ENCODE measurements at regions not wholly inside any gene's neighbourhood (a gene's known extent, or its start where the extent isn't known, plus 50 kb on each side); places are given as distances from the start of the nearest gene placed in this dataset.
"Not testable (repeated sequence)": the region's sequence is repeated elsewhere in the genome, so short reads cannot be mapped to it uniquely, and the experiment has no call there.

DNA sequence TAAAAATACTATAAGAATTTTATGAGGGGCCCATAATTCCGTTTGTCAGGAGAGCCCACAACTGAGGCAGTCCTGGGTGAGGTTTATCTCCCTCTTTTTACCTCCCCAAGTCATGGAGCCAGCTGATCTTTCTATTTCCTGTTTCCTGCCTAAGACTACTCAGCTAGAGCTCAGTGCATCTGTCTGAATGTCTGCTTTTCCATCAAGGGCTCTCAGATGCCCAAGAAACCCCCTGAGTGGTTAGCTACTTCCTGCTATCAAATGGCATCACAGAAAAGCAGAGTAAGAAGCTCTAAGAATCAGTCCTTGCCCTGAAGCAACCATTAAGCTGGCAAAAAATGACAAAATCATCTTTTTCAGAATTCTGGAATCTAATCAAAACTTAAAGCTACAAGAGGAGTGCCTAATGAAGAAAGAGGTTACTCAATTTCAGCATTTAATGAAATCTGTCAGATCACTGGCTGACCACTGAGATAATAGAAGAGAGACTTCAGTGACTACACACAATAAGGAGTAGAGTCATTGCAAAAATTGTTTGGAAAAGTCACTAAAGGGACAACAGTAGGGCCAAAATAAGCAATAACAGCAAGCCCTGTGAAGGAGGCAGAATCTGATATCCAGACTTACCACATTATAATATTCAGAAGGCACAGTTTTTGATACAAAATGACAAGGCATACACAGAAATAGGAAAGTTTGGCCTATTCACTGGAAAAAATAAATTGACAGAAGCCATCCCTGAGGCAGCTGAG is 150.1 kb downstream of the CYB561 start:
- DNase-seq, result no peak

DNA sequence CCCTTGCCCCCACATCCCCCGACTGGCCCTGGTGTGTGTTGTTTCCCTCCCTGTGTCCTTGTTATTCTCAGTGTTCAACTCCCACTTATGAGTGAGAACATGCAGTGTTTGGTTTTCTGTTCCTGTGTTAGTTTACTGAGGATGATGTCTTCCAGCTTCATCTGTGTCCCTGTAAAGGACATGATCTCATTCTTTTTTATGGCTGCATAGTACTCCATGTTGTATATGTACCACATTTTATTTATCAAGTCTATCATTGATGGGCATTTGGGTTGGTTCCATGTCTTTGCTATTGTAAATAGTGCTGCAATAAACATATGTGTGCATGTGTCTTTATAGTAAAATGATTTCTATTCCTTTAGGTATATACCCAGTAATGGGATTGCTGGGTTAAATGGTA is 147.2 kb downstream of the CYB561 start:
- not testable (repeated sequence) for DNase-seq

DNA sequence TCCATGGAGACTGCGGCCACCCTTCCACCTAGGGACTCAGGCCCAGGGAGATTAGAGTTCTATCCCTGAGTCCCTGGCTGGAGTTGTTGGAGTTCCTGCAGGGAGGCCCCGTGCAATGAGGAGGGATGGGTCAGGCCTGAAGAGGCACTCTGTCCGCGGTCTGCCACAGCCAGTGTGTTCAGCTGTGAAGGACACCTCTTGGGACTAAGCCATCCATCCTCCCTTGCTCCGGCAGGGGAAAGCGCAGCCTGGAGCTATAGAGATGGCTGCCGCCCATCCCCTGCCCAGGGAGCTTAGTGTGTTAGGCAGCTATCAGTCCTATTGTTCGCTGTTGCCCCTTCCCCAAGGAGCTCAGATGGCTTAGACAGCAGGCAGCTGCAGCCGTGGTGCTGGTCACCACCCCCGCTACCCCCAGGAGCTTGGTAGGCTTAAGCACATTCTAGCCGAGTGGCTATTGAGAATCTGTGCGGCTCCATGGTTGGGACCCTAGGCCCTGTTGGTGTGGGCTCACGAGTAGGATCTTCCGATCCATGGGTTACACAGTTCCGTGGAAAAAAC is 141.3 kb downstream of the CYB561 start:
- DNase-seq, result no peak

DNA sequence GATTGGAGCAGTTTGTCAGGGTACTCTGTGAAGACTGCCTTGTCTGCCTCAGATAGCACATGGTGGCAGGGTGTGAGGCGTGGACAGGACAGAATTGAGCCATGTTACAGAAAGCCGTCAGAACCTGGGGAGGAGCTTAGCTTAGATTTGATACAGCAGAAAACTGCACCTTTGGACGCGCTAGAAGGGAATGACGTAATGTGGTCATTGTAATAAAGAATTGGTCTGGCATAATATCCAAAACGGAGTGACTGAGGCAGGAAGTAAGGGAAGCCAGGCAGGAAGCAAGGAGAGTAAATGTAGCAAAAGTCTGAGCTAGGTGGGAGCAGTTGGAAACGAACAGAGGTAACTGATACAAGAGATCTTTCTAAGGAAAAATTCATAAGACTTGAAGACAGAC is 140.2 kb downstream of the CYB561 start:
- DNase-seq, result no peak

DNA sequence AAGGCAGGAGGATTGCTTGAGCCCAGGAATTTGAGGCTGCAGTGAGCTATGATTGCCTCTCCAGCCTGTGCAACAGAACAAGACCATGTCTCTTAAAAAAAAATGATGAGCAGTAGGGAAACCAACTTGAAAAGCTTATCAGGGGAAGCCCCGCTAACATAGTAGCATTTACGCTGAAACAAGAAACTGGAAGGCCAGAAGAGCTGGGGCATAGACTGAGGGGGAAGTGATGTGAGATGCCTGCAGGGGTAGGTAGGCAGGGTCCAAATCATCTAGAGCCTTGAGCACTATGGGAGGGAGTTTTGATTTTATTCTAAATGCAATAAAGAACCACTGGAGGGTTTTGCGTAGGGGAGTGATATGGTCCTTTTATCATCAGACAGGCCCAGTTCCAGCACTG is 139.3 kb downstream of the CYB561 start:
- DNase-seq, result no peak

DNA sequence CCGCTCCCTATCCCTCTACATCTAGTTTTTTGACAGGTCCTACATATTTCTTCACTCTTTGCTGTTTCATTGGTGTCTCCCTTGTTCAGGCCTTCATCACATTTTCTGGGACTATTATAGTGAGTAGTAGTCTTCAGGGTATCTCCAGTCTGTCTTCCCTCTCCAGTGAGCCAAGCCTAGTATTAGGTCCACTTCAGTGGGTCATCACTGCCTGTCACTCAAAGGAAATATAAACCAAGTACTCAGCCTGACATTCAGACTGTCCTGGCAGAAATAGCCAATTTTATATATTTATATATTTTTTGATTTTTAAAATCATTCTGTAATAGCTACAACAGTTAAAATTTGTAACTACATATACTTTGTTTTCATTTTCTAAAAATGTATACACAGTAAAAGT is 137.8 kb downstream of the CYB561 start:
- no peak for DNase-seq

DNA sequence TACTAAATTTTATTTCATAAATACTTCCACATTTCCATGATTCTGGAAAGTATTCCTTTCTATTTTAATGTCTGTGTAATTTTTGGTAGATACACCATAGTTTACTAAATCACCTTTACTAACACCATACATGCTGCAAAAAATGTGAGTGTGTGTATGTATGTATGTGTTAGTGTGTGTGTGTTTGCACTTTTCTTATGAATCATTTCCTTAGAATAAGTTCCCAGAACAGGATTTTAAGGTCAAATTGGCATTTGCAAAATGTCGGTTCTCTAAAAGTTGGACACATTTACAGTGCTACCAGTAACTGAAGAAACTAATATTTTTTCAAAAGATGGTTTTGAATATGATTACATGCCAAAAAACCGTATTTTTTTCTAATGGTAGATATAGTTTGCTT is 137.1 kb downstream of the CYB561 start:
- no peak for DNase-seq

DNA sequence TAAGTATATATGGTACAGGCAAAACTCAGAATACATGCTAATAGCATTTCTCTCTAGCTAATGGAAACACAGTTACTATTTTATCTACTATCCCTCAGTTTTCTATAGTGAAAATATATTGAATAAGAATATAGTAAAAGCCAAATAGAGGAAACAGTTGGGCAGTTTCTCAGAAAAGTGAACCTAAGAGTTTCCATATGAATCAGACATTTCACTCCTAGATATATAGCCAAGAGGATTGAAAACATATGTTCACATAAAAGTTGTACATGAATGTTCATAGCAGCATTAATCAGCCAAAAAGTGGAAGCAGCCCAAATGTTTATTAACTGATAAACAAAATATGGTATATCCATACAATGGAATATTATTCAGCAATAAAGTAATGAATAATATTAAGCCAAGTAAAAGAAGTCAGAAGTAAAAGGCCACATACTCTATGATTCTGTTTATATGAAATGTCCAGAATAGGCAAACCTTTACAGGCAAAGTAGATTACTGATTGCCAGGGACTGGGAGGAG is 134.6 kb downstream of the CYB561 start:
- DNase-seq, result no peak

DNA sequence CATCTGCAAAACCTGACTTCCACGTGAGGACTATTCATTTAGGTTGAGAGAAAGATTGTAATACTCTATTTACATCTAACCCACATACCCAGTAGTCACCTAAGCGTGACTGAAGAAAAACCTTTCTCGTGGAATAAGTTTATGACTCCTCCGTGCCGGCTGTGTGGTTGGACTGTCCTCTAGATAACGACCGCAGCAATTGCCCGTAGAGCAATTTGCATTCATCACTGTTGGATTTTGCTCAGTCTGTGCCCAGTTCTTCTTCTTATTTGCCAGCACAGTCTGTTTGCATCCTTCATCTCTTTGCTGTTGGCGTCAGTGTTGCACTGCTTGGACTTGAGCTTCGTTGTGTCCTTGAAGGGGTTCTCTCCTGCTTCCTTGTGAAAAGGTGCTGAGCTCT is 131.3 kb downstream of the CYB561 start:
- DNase-seq, result no peak

DNA sequence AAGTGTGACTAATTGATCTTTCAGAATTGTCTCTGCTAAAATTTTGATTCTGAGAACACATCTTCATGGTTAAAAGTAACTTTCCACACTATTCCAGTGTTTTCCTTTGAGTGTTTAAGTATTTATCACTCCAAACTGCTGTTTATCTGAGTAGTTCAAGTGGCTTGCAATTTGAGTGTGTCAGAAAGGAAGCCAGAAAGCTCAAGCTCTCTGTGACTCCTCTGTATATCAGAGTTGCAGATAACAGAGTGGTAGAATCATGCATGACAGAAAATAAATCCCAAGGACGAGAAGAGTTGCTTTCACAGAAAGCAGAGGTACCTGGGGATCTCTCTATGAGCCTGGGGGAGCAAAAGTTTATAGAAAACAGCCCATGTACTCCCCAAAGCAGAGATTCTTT is 130.0 kb downstream of the CYB561 start:
- no peak for DNase-seq

DNA sequence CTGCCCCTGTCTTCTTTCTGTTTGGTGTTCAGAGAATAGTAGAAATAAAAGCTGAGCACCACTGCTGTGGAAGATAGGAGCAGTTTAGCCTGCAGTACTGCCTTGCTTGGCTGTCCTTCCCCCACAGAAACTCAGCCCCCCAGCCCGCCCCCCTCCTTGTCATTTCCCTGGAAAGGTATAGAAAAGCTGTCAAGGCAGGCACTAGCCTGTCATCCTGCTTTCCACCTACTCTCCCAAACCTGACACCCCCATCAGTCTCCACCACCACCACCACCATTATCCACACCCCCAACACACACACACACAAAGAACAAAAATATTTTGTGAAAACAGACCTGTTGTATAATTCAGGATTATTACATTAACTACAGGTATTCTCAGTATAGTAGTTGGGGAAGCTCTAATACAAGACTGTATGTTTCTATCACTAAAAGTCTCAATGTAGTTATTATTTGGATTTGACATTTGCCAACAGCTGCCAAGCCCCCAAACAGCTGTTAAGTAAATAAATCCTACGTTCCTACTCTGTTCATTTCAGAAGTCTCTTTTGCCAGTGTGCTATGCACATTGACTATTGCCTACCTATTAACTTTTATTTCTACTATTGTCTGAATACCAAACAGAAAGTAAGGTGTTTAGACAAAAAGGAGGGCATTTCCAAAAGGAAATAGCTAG is 128.8 kb downstream of the CYB561 start:
- DNase-seq, result no peak

DNA sequence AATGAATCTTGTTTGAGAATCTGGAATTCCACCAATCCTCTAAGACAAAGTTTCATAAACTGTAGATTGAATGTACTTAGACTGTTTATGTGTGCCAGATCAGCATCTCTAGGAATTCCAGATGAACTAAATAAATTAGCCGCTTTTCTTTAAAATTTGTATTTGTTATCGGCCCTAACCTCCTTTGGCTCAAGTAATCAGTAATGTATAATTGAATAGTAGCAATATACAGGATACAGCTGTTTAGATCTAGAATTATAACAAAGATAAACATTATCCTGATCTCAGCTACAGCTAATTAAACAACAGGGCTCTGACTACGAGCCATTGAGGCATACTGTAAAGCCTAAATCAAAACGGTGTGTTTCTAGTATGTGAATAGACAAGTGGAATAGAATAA is 120.3 kb downstream of the CYB561 start:
- no peak for DNase-seq

DNA sequence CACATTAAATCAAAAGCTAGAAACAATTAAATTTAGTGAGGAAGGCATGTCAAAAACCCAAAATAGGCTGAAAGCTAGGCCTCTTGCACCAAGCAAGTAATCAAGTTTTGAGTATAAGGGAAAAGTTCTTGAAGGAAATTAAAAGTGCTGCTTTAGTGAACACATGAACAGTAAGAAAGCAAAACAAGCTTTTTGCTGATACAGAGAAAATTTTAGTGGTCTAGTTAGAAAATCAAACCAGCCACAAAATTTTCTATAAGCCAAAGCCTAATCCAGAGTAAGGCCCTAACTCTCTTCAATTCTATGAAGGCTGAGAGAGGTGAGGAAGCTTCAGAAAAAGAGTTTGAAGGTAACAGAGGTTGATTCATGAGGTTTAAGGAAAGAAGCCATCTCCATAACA is 116.2 kb downstream of the CYB561 start:
- no peak for DNase-seq

DNA sequence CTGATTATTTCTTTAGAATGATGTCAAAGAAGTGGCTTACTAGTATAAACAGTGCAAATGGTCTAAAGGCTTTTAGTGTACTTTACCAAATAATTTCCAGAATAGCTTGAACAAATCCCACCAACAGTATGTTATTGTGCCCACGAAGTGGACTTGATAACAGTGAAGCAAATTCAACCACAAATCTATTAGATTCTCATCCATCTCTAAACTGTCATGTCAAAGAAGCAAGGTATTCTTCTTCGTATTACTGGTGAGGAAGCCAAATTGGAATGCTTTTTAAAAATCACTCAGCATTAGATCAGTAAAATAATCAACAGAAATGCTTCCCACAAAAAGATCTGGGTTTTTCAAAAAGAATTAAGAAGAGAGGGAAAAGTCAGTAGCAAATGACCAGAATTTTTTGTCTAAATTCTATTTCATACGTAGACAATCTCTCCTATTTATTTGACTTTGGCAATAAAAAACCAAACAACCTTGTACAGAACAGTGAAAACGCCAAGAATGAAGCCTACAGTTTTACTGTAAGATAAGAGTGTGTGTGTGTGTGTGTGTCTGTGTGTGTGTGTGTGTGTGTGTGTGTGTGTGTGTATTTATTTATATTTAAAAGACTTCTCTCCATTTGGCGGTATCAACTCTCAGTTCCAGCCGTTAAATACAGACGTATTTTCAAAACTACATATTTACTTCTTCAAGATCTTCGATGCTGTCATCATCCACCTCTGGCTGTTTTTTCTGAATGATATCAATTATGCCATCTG is 114.6 kb downstream of the CYB561 start:
- DNase-seq, result no peak

DNA sequence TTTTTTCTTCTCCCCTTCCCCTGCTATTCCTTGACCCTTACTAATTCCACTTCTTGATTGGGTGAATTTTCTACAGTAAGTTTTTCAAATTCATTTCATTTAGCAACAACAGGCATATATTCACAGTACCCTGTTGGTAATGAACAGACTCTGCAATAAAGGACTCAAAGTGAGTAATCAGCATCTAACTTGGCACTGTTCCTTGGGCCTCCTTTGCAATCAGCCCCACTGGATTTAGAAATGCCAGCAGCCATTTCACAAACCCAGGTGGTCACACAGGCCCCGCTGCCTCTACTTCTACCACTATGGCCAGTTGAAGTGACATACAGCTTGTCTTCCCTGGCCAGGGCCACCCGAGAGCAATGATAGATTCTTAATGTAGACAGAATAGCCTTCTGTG is 113.8 kb downstream of the CYB561 start:
- no peak for DNase-seq

DNA sequence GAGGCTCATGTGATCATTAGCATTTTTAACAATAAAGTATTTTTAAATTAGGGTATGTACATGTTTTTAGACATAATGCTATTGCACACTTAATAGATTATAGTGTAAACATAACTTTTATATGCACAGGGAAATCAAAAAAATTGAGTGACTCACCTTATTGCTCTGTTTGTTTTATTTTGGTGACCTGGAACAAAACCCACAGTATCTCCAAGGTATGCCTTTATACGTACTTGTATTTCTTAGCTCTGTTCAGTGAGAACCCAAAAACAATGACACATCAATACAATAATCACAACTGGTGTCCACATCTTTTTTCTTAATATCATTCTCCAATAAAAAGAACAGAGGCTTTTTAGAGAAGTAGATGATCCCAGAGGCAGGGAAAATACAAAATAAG is 112.2 kb downstream of the CYB561 start:
- no peak for DNase-seq

DNA sequence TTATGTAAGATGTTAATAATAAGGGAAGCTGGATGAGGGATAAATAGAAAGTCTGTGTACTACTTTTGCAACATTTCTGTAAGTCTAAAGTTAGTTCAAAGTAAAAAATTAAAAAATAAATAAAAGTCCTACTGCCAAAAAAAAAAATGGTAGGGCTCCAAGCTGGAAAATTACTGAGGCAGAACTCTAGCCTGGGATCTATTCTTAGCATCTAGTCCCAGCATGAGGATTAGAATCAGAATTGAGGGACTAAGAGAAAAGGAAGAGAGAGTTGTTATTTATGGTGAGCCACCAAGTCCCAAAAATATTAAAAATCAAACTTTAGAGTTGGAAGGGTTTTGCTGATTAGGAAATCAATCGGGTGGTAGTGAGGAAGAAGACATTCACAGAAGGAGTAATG is 110.3 kb downstream of the CYB561 start:
- no peak for DNase-seq

DNA sequence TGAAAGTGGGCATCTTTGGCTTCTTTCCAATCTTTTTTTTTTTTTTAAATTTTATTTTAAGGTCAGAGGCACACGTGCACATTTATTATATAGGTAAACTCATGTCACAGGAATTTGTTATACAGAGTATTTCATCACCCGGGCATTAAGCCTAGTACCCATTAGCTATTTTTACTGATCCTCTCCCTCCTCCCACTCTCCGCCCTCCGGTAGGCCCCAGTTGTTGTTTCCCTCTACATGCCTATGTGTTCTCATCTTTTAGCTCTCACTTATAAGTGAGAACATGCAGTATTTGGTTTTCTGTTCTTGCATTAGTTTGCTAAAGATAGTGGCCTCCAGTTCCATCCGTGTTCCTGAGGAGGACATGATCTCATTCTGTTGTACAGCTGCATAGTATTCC is 108.5 kb downstream of the CYB561 start:
- no peak for DNase-seq

DNA sequence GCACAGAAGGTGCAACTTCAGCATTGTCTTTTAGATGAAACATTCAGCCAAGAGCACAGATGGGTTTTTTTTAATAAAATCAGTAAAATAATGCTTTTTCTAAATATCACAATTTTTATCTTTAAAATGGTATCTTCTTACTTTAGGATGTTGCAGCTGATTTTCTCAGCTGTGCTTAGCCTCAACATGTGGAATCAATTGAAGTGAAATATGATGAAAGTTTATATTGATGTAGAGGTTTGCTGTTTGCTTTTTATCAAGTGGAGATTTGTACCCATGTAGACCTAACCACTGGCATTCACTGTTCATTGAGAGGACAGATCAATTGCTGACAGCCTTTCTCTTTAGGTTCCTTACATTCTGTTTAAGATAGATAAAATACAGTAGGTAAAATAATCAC is 107.8 kb downstream of the CYB561 start:
- no peak for DNase-seq

DNA sequence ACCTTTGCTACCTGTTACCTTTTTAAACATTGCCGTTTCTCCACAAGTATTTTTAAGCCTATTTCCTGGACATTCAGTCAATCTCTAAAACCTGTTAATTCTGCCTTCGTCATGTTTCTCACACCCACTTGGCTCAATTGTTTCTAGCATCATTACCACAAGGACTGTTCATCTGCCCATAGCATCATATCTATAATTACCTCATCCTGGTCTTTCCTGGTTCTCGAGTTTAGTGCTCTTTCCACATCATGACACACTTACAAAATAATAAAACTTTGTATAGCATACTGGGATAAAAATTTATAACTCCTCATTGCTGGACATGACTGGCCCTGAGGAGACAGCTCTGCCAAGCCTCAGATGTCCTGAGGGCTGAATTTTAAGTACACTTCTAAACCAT is 104.8 kb downstream of the CYB561 start:
- no peak for DNase-seq

DNA sequence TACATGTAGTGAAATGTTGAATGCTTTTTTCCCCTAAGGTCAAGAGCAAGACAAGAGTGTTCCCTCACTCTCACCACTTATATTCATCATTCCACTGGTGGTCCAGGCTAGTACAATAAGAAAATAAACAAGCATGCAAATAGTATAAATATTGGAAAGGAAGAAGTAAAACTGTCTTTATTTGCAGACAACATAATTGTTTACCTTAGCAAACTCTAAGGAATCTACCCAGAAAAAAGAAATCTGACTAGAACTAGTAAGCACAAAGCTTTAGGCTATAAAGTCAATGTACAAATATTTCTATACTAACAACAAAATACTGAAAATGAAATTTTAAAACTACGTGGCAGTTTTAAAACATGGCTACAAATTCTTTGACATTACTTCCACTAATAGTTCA is 101.7 kb downstream of the CYB561 start:
- DNase-seq, result no peak

DNA sequence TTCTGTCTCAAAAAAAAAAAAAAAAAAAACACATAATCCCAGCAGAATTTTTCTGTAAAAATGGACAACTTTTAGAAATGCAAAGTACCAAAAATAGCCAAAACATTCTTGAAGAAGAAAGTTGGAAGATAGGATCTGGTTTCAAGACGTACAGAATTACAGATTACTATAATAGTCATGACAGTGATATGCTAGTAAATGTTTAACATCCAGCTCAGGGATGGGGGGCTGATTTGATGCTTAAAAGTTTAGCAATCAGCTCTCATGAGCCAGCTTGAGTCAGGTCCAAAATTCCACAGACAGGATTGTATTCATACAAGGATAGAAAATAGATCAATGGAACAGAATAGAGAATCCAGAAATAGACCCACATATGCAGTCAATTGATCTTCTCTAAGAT is 100.5 kb downstream of the CYB561 start:
- no peak for DNase-seq

DNA sequence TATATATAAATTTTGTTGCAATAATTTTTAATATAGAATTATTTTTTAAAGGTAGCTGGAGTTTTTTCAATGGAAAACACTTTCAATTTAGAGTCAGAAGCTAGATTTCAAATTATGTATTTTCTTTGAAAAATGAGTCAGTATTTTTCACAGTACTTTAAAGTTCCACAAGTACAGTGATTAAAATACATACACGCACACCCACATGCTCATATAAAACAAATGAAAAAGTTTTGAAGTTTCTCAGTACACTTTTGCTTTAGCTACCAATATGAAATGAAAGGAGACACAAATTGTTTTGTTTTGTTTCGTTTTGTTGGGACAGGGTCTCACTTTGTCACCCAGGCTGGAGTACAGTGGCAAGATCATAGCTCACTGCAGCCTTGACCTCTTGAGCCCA is 98.6 kb downstream of the CYB561 start:
- no peak for DNase-seq
